GM19467 (cell line): ENCODE measurements at regions not wholly inside any gene's neighbourhood (a gene's known extent, or its start where the extent isn't known, plus 50 kb on each side); places are given as distances from the start of the nearest gene placed in this dataset.

Source experiments
- ATAC-seq: cut with Tn5 transposase; IDR thresholded peaks from one replicate; pipeline ENCODE4 v1.9.1; 2021; ENCODE audit warnings: mild to moderate bottlenecking, moderate library complexity; ENCODE audit not compliant: unreplicated experiment

GRCh38 chr1:182295697-182296096 is 95.9 kb downstream of the GLUL start:
- ATAC-seq, result no peak

GRCh38 chr1:182293119-182293589 is 98.4 kb downstream of the GLUL start:
- ATAC-seq, result no peak

GRCh38 chr1:182292193-182292741 is 99.3 kb downstream of the GLUL start:
- ATAC-seq, result no peak

GRCh38 chr1:182291584-182292192 is 99.9 kb downstream of the GLUL start:
- no peak for ATAC-seq

- ATAC-seq, result no peak
Observed at GRCh38 chr1:182288749-182289604, 102.6 kb downstream of the GLUL start.

GRCh38 chr1:182286761-182287160 is 104.8 kb downstream of the GLUL start:
- no peak for ATAC-seq

GRCh38 chr1:182283746-182284544 is 107.6 kb downstream of the GLUL start:
- ATAC-seq, result no peak

- no peak for ATAC-seq
Observed at GRCh38 chr1:182281541-182281940, 110.0 kb downstream of the GLUL start.

- no peak for ATAC-seq
Observed at GRCh38 chr1:182280504-182280900, 111.1 kb downstream of the GLUL start.

GRCh38 chr1:182279724-182280503 is 111.7 kb downstream of the GLUL start:
- no peak for ATAC-seq

- ATAC-seq, result no peak
Observed at GRCh38 chr1:182279302-182279701, 112.3 kb downstream of the GLUL start.

- no peak for ATAC-seq
Observed at GRCh38 chr1:182278144-182279054, 113.2 kb downstream of the GLUL start.

- ATAC-seq, result no peak
Observed at GRCh38 chr1:182275271-182275670, 116.3 kb downstream of the GLUL start.

GRCh38 chr1:182274618-182275017 is 117.0 kb downstream of the GLUL start:
- ATAC-seq, result no peak

- no peak for ATAC-seq
Observed at GRCh38 chr1:182270731-182271130, 120.9 kb downstream of the GLUL start.

- no peak for ATAC-seq
Observed at GRCh38 chr1:182269097-182269496, 122.5 kb downstream of the GLUL start.

GRCh38 chr1:182268669-182269068 is 122.9 kb downstream of the GLUL start:
- ATAC-seq, result no peak

- ATAC-seq, result no peak
Observed at GRCh38 chr1:182264185-182264584, 127.4 kb downstream of the GLUL start.

GRCh38 chr1:182263706-182264105 is 127.9 kb downstream of the GLUL start:
- no peak for ATAC-seq
